GM12878 (cell line): ENCODE measurements at regions not wholly inside any gene's neighbourhood (a gene's known extent, or its start where the extent isn't known, plus 50 kb on each side); places are given as distances from the start of the nearest gene placed in this dataset.

Experiments used
- ATAC-seq: fragments of 200-7000 bp; cut with Tn5 transposase; 3 replicates; pipeline ENCODE4 v1.9.1; 2020; ENCODE audit warnings: mild to moderate bottlenecking, moderate library complexity
- BruUV-seq: library from RNA; stranded (reverse); fragments of 400-500 nt; replicated peaks from 2 replicates; lab custom pipeline; 2021; lab: Mats Ljungman, UMichigan
- CTCF ChIA-PET: fragments of 300-600 bp; sonication (Branson Sonifier 250); formaldehyde crosslinking; extraction: SDS; loops from one replicate; lab custom pipeline; 2021; ENCODE audit warnings: inconsistent platforms; lab: Yijun Ruan, JAX
- POLR2A ChIA-PET: fragments of 350-600 bp; formaldehyde crosslinking; extraction: SDS; loops from one replicate; lab custom pipeline; 2021; ENCODE audit warnings: inconsistent platforms; lab: Charles Lee
- RAD21 ChIA-PET: fragments of 300-600 bp; sonication (Branson Sonifier 250); formaldehyde crosslinking; loops from one replicate; lab custom pipeline; 2023; ENCODE audit warnings: antibody characterized with exemption; ENCODE audit not compliant: unreplicated experiment; lab: Charles Lee
- SMC1A ChIA-PET: fragments of 300-600 bp; sonication (Branson Sonifier 250); formaldehyde crosslinking; loops from one replicate; lab custom pipeline; 2023; ENCODE audit not compliant: unreplicated experiment, uncharacterized antibody; lab: Charles Lee
- DNase-seq: peaks from one replicate; pipeline ENCODE4 v3.0.0-alpha.2; 2011; ENCODE audit warnings: low read depth, low spot score
- FAIRE-seq: peaks from 3 replicates; lab custom pipeline; 2011; peaks lifted over from hg19 to GRCh38; lab: Jason Lieb, UNC
- H2AFZ ChIP-seq: 2 replicates; pipeline ENCODE4 v1.6.0; 2011; ENCODE audit warnings: low read depth, low read length, control low read depth; ENCODE audit not compliant: control insufficient read depth
- H3K27ac ChIP-seq: 2 replicates; pipeline ENCODE4 v1.5.1; 2011; ENCODE audit warnings: control low read depth; ENCODE audit not compliant: control insufficient read depth, insufficient read depth
- H3K27me3 ChIP-seq, 2 experiments: replicated peaks in 1 of 2; 2 replicates each; pipeline versions ENCODE4 v1.6.0 to v1.6.1; 2011; ENCODE audit warnings: low read length in 1 of 2; ENCODE audit not compliant: control insufficient read depth in 2 of 2, insufficient read depth in 2 of 2
- H3K36me3 ChIP-seq, 2 experiments: 2 replicates each; pipeline ENCODE4 v1.5.1; 2011; ENCODE audit warnings: low read length in 1 of 2; ENCODE audit not compliant: control insufficient read depth in 2 of 2, insufficient read depth in 2 of 2
- H3K4me1 ChIP-seq: 2 replicates; pipeline ENCODE4 v1.6.1; 2011; ENCODE audit warnings: mild to moderate bottlenecking, low read length, moderate library complexity, mixed read lengths; ENCODE audit not compliant: control insufficient read depth, insufficient read depth
- H3K4me2 ChIP-seq: 2 replicates; pipeline ENCODE4 v1.6.0; 2011; ENCODE audit warnings: control low read depth; ENCODE audit not compliant: control insufficient read depth, insufficient read depth
- H3K4me3 ChIP-seq: fragments of 200-600 bp; sonication (generic); 2 replicates; pipeline ENCODE4 v1.5.1; 2016
- H3K79me2 ChIP-seq: 2 replicates; pipeline ENCODE4 v1.6.0; 2011; ENCODE audit warnings: low read length; ENCODE audit not compliant: control insufficient read depth, insufficient read depth
- H3K9ac ChIP-seq: 2 replicates; pipeline ENCODE4 v1.8.0; 2011; ENCODE audit warnings: low read length, control low read depth, mixed read lengths; ENCODE audit not compliant: control insufficient read depth, insufficient read depth
- H3K9me3 ChIP-seq: replicated peaks from 3 replicates; pipeline ENCODE4 v1.5.1; 2011; ENCODE audit warnings: mild to moderate bottlenecking, low read length; ENCODE audit not compliant: control insufficient read depth, insufficient read depth
- H4K20me1 ChIP-seq: 2 replicates; pipeline ENCODE4 v1.6.0; 2011; ENCODE audit not compliant: control insufficient read depth, insufficient read depth
- ATF3 ChIP-seq: IDR thresholded peaks from 2 replicates; pipeline ENCODE4 v1.6.1; 2011; ENCODE audit warnings: low read depth, mild to moderate bottlenecking, low read length, moderate library complexity, borderline replicate concordance; ENCODE audit errors: extremely low read depth
- CHD4 ChIP-seq: fragments of 200-600 bp; sonication (generic); IDR thresholded peaks from 2 replicates; pipeline ENCODE4 v1.6.1; 2016; ENCODE audit warnings: mild to moderate bottlenecking
- IKZF2 ChIP-seq, 2 experiments: fragments of 450-650 bp; IDR thresholded peaks; 2 replicates each; pipeline ENCODE4 v1.6.1; 2017; ENCODE audit warnings: mild to moderate bottlenecking in 2 of 2, moderate library complexity in 2 of 2
- IRF3 ChIP-seq: fragments of 450-650 bp; IDR thresholded peaks from 2 replicates; pipeline ENCODE4 v1.6.1; 2014; ENCODE audit warnings: mild to moderate bottlenecking
- KAT2A ChIP-seq: conservative IDR thresholded peaks from 2 replicates; pipeline ENCODE4 v1.6.1; 2011; ENCODE audit warnings: low read depth, low read length; ENCODE audit not compliant: control insufficient read depth
- KDM1A ChIP-seq: fragments of 200-600 bp; sonication (generic); IDR thresholded peaks from 2 replicates; pipeline ENCODE4 v1.6.1; 2016; ENCODE audit warnings: borderline replicate concordance
- NFYA ChIP-seq: IDR thresholded peaks from 2 replicates; pipeline ENCODE4 v1.6.1; 2011; ENCODE audit warnings: low read depth, mild to moderate bottlenecking, low read length, improper control_type of control experiment, borderline replicate concordance
- PAX5 ChIP-seq: IDR thresholded peaks from 2 replicates; pipeline ENCODE4 v1.6.1; 2011; ENCODE audit warnings: low read depth, low read length, borderline replicate concordance
- RUNX3 ChIP-seq: IDR thresholded peaks from 2 replicates; pipeline ENCODE4 v1.6.1; 2012; ENCODE audit warnings: low read length, inconsistent platforms
- SPI1 ChIP-seq: IDR thresholded peaks from 2 replicates; pipeline ENCODE4 v1.6.1; 2011; ENCODE audit warnings: low read depth, mild to moderate bottlenecking, low read length, moderate library complexity, borderline replicate concordance; ENCODE audit not compliant: insufficient read depth
- TBL1XR1 ChIP-seq: IDR thresholded peaks from 2 replicates; pipeline ENCODE4 v1.6.1; 2012; ENCODE audit warnings: low read depth, low read length, improper control_type of control experiment
- ZBED1 ChIP-seq: IDR thresholded peaks from 2 replicates; pipeline ENCODE4 v1.6.1; 2016; ENCODE audit warnings: borderline replicate concordance
- ZBTB40 ChIP-seq: fragments of 450-650 bp; IDR thresholded peaks from 2 replicates; pipeline ENCODE4 v1.6.1; 2016; ENCODE audit warnings: mild to moderate bottlenecking, moderate library complexity, borderline replicate concordance
- WGBS: methylation state at CpG from one replicate; pipeline ENCODE4 v1.1.6; 2016; ENCODE audit warnings: low lambda C conversion rate; ENCODE audit not compliant: insufficient replicate concordance, insufficient coverage; ENCODE audit errors: missing lambda C conversion rate; 5-methylcytosine and 5-hydroxymethylcytosine counted together
- in situ Hi-C: fragments of 300-500 bp; cut with MboI; formaldehyde crosslinking; loops from 9 replicates; pipeline ENCODE4 v1.14.3; 2018; ENCODE audit warnings: mixed read lengths
- intact Hi-C: fragments of 100-400 bp; cut with micrococcal nuclease; formaldehyde crosslinking; loops from one replicate; pipeline ENCODE4 v1.14.2; 2022; ENCODE audit not compliant: unreplicated experiment

- Histone ChIP-seq H3K4me1 (no peaks in the 10 kb centered on the region), H3K27me3 (no peaks in the 10 kb centered on the region), H3K27ac (no peak overlapping the region), H3K4me3 (no peak overlapping the region), H3K9ac (no peak overlapping the region), H2AFZ (no peak overlapping the region), H3K9me3 (no peaks in the 10 kb centered on the region), H3K4me2 (no peak overlapping the region), H3K79me2 (no peaks in the 10 kb centered on the region), H3K36me3 (no peaks in the 10 kb centered on the region), H4K20me1 (no peaks in the 10 kb centered on the region)
- ChIA-PET CTCF (no interaction called here), SMC1A (no interaction called here), RAD21 (no interaction called here), POLR2A (no interaction called here)
- TF ChIP-seq CHD4 (no peak), ZBED1 (no peak), IKZF2 (IDR thresholded peaks at IDR 0.05) (no peak), NFYA (no peak), KDM1A (no peak), TBL1XR1 (no peak)
- BruUV-seq: no TSS peak
- DNase-seq (no peak), FAIRE-seq (no peak), ATAC-seq (no peak)
- WGBS: 1% methylated on average over 4 of the region's 4 CpGs
- in situ Hi-C loops (no loop called here), intact Hi-C loops (no loop called here)
Measured at GRCh38 chr13:104163866-104164630, 1097.8 kb upstream of the SLC10A2 start.

GRCh38 chr13:104160536-104160935, 1094.3 kb upstream of the SLC10A2 start:
- no TSS peak for BruUV-seq
- H3K4me2 ChIP-seq: no peak overlapping the region
- in situ Hi-C loops (no loop called here), intact Hi-C loops (no loop called here)
- no peaks in the 10 kb centered on the region for H3K9me3 ChIP-seq
- ChIA-PET CTCF (interaction anchor here (0.5 to 1.5 kb wide), 2 partner anchors 12 to 38 kb away, joined by 3 read pairs; no protein-coding TSS in a partner anchor), RAD21 (no interaction called here), SMC1A (interaction anchor here (0.8 kb wide), 1 partner anchor 12 kb away, joined by 3 read pairs; no protein-coding TSS in a partner anchor), POLR2A (no interaction called here)
- 100% methylated on average over 1 of the region's 1 CpG for WGBS
- H3K36me3 ChIP-seq: no peaks in the 10 kb centered on the region
- H3K9ac ChIP-seq: no peak overlapping the region
- DNase-seq (no peak), ATAC-seq (no peak), FAIRE-seq (no peak)
- no peaks in the 10 kb centered on the region for H3K79me2 ChIP-seq
- H3K27ac ChIP-seq: no peak overlapping the region
- H4K20me1 ChIP-seq: no peaks in the 10 kb centered on the region
- H3K27me3 ChIP-seq: no peaks in the 10 kb centered on the region
- no peak overlapping the region for H3K4me3 ChIP-seq
- no peaks in the 10 kb centered on the region for H3K4me1 ChIP-seq
- no peak overlapping the region for H2AFZ ChIP-seq
- no peak for TF ChIP-seq PAX5
- TF ChIP-seq ZBTB40: no peak
- TF ChIP-seq KAT2A: no peak
- no peak for TF ChIP-seq SPI1
- no peak for TF ChIP-seq IRF3
- TF ChIP-seq RUNX3: no peak
- no peak for TF ChIP-seq ATF3
